ENCODE measurements at regions not wholly inside any gene's neighbourhood (a gene's known extent, or its start where the extent isn't known, plus 50 kb on each side); places are given as distances from the start of the nearest gene placed in this dataset.

GRCh38 chr9:1530696-1531095 lies 480.5 kb downstream of the DMRT2 start:
- Mint-ChIP-seq H3K4me3 (ENCODE audit: unreplicated experiment) (no peak overlapping the region), H3K4me1 (ENCODE audit: unreplicated experiment) (no peaks in the 10 kb centered on the region), H3K27ac (ENCODE audit: unreplicated experiment) (no peak overlapping the region), H3K36me3 (ENCODE audit: unreplicated experiment) (no peaks in the 10 kb centered on the region), H3K9me3 (ENCODE audit: unreplicated experiment) (peaks cover 19% of the 10 kb centered on the region), H3K27me3 (ENCODE audit: unreplicated experiment) (no peaks in the 10 kb centered on the region)
- no peak for TF ChIP-seq CTCF (IDR thresholded peaks at IDR 0.05)
- no peak for DNase-seq (ENCODE audit: extremely low spot score, unreplicated experiment)

- no peak for TF ChIP-seq CTCF (IDR thresholded peaks at IDR 0.05)
- H3K9me3 Mint-ChIP-seq (ENCODE audit: unreplicated experiment) = peaks cover 19% of the 10 kb centered on the region
- H3K27me3 Mint-ChIP-seq (ENCODE audit: unreplicated experiment) = no peaks in the 10 kb centered on the region
- no peak overlapping the region for H3K27ac Mint-ChIP-seq (ENCODE audit: unreplicated experiment)
- no peaks in the 10 kb centered on the region for H3K36me3 Mint-ChIP-seq (ENCODE audit: unreplicated experiment)
- no peaks in the 10 kb centered on the region for H3K4me1 Mint-ChIP-seq (ENCODE audit: unreplicated experiment)
- H3K4me3 Mint-ChIP-seq (ENCODE audit: unreplicated experiment) = no peak overlapping the region
- no peak for DNase-seq (ENCODE audit: extremely low spot score, unreplicated experiment)
Measured at GRCh38 chr9:1531424-1531823, 481.3 kb downstream of the DMRT2 start.

GRCh38 chr9:1532171-1532570 lies 482.0 kb downstream of the DMRT2 start:
- Mint-ChIP-seq H3K4me1 (ENCODE audit: unreplicated experiment) (no peaks in the 10 kb centered on the region), H3K9me3 (ENCODE audit: unreplicated experiment) (peaks cover 24% of the 10 kb centered on the region), H3K27me3 (ENCODE audit: unreplicated experiment) (no peaks in the 10 kb centered on the region)

GRCh38 chr9:1535051-1535450 lies 480.1 kb upstream of the SMARCA2 start:
- DNase-seq (ENCODE audit: extremely low spot score, unreplicated experiment) = no peak
- H3K27ac Mint-ChIP-seq (ENCODE audit: unreplicated experiment) = no peak overlapping the region
- H3K4me3 Mint-ChIP-seq (ENCODE audit: unreplicated experiment) = no peak overlapping the region
- no peaks in the 10 kb centered on the region for H3K36me3 Mint-ChIP-seq (ENCODE audit: unreplicated experiment)
- H3K27me3 Mint-ChIP-seq (ENCODE audit: unreplicated experiment) = no peaks in the 10 kb centered on the region
- no peak for TF ChIP-seq CTCF (IDR thresholded peaks at IDR 0.05)
- no peaks in the 10 kb centered on the region for H3K4me1 Mint-ChIP-seq (ENCODE audit: unreplicated experiment)
- peaks cover 24% of the 10 kb centered on the region for H3K9me3 Mint-ChIP-seq (ENCODE audit: unreplicated experiment)

More at GRCh38 chr9:1532171-1532570, 482.0 kb downstream of the DMRT2 start:
- Mint-ChIP-seq H3K27ac (ENCODE audit: unreplicated experiment) (no peak overlapping the region), H3K36me3 (ENCODE audit: unreplicated experiment) (no peaks in the 10 kb centered on the region), H3K4me3 (ENCODE audit: unreplicated experiment) (no peak overlapping the region)
- no peak for DNase-seq (ENCODE audit: extremely low spot score, unreplicated experiment)
- no peak for TF ChIP-seq CTCF (IDR thresholded peaks at IDR 0.05)

GRCh38 chr9:1535599-1535998 lies 479.5 kb upstream of the SMARCA2 start:
- no peak for TF ChIP-seq CTCF (IDR thresholded peaks at IDR 0.05)
- DNase-seq (ENCODE audit: extremely low spot score, unreplicated experiment) = no peak
- Mint-ChIP-seq H3K36me3 (ENCODE audit: unreplicated experiment) (no peaks in the 10 kb centered on the region), H3K4me3 (ENCODE audit: unreplicated experiment) (no peak overlapping the region), H3K4me1 (ENCODE audit: unreplicated experiment) (no peaks in the 10 kb centered on the region), H3K27ac (ENCODE audit: unreplicated experiment) (no peak overlapping the region), H3K9me3 (ENCODE audit: unreplicated experiment) (peaks cover 22% of the 10 kb centered on the region), H3K27me3 (ENCODE audit: unreplicated experiment) (no peaks in the 10 kb centered on the region)

All from osteocyte (in vitro differentiated cells).